AG09309 (cell line): ENCODE measurements at regions not wholly inside any gene's neighbourhood (a gene's known extent, or its start where the extent isn't known, plus 50 kb on each side); places are given as distances from the start of the nearest gene placed in this dataset.

Experiments used
- DNase-seq: peaks from one replicate; pipeline ENCODE4 v3.0.0-alpha.2; 2010; ENCODE audit warnings: low read depth
- H3K4me3 ChIP-seq: 2 replicates; pipeline ENCODE4 v1.5.1; 2011; ENCODE audit warnings: mild to moderate bottlenecking, low read depth, low read length, moderate library complexity; ENCODE audit not compliant: control insufficient read depth
- TF ChIP-seq, protein P1 (sequence below): IDR thresholded peaks from 2 replicates; pipeline ENCODE4 v1.5.1; 2011; ENCODE audit warnings: mild to moderate bottlenecking, low read depth, low read length, inconsistent platforms; ENCODE audit not compliant: insufficient read depth, control insufficient read depth; ENCODE audit errors: missing control alignments

GRCh38 chr3:152531717-152532116 is 263.0 kb downstream of the MBNL1 start:
- H3K4me3 ChIP-seq = no peak overlapping the region
- no peak for DNase-seq
- TF ChIP-seq, protein P1, sequence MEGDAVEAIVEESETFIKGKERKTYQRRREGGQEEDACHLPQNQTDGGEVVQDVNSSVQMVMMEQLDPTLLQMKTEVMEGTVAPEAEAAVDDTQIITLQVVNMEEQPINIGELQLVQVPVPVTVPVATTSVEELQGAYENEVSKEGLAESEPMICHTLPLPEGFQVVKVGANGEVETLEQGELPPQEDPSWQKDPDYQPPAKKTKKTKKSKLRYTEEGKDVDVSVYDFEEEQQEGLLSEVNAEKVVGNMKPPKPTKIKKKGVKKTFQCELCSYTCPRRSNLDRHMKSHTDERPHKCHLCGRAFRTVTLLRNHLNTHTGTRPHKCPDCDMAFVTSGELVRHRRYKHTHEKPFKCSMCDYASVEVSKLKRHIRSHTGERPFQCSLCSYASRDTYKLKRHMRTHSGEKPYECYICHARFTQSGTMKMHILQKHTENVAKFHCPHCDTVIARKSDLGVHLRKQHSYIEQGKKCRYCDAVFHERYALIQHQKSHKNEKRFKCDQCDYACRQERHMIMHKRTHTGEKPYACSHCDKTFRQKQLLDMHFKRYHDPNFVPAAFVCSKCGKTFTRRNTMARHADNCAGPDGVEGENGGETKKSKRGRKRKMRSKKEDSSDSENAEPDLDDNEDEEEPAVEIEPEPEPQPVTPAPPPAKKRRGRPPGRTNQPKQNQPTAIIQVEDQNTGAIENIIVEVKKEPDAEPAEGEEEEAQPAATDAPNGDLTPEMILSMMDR = no peak

- no peak overlapping the region for H3K4me3 ChIP-seq
- DNase-seq = no peak
- TF ChIP-seq, protein P1 = no peak
Observed at GRCh38 chr3:152538518-152538917, 269.8 kb downstream of the MBNL1 start.

DNA sequence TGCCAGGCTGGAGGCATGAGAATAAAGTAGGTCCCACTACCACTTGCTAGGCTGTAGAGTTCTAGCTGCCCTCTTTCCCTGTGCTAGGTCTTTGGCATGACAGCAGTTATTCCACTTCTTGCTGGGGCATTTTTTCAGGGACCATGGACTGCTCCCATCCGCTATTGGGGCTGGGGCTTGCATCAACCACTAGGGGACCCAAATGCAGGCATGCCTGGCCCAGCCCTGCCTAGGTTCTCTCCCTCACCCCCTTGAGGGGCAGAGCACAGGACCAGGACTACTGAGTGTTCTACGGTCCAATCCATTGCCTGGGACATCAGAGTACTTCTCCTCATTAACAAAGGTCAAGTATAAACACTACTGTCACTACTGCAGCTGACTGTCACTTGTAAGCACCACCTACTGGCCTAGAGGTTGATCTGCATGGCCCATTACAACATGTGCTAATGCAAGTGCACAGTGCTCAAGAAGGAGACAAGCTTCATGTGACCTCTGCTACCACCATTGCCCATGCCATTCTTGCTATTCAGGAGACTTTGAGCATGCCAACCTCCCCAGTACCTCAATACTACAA is 270.5 kb downstream of the MBNL1 start:
- TF ChIP-seq, protein P1 = no peak
- no peak for DNase-seq
- no peak overlapping the region for H3K4me3 ChIP-seq

GRCh38 chr3:152540120-152540519 is 271.4 kb downstream of the MBNL1 start:
- TF ChIP-seq, protein P1 = no peak
- no peak for DNase-seq
- no peak overlapping the region for H3K4me3 ChIP-seq

DNA sequence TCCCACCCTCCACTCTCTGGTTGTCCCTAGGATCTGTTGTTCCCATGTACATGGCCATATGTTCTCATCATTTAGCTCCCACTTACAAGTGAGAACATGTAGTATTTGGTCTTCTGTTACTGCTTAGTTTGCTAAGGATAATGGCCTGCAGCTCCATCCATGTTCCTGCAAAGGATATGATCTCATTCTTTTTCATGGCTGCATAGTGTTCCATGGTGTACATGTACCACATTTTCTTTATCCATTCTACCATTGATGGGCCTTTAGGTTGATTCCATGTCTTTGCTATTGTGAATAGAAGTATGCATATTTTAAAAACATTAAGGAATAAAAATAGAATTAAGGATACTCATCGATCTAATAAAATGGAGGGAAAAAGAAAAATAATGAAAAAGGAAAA is 278.4 kb downstream of the MBNL1 start:
- TF ChIP-seq, protein P1 = no peak

GRCh38 chr3:152549263-152549662 is 280.5 kb downstream of the MBNL1 start:
- TF ChIP-seq, protein P1 = no peak
- no peak overlapping the region for H3K4me3 ChIP-seq
- no peak for DNase-seq

More for the DNA sequence above, 278.4 kb downstream of the MBNL1 start:
- DNase-seq = no peak
- no peak overlapping the region for H3K4me3 ChIP-seq

- no peak overlapping the region for H3K4me3 ChIP-seq
- TF ChIP-seq, protein P1 = no peak
- DNase-seq = no peak
Observed at GRCh38 chr3:152550284-152550683, 281.6 kb downstream of the MBNL1 start.
